SW 1271 (cell line): ENCODE measurements at regions not wholly inside any gene's neighbourhood (a gene's known extent, or its start where the extent isn't known, plus 50 kb on each side); places are given as distances from the start of the nearest gene placed in this dataset.
A peak's percentile ranks its signal among the peaks of the same experiment; 100 is the strongest.
"Not testable (repeated sequence)": the region's sequence is repeated elsewhere in the genome, so short reads cannot be mapped to it uniquely, and the experiment has no call there.

Experiments used
- DNase-seq, 2 experiments: peaks; one replicate each; lab custom pipeline; 2025; lab: John Stamatoyannopoulos, UW

DNA sequence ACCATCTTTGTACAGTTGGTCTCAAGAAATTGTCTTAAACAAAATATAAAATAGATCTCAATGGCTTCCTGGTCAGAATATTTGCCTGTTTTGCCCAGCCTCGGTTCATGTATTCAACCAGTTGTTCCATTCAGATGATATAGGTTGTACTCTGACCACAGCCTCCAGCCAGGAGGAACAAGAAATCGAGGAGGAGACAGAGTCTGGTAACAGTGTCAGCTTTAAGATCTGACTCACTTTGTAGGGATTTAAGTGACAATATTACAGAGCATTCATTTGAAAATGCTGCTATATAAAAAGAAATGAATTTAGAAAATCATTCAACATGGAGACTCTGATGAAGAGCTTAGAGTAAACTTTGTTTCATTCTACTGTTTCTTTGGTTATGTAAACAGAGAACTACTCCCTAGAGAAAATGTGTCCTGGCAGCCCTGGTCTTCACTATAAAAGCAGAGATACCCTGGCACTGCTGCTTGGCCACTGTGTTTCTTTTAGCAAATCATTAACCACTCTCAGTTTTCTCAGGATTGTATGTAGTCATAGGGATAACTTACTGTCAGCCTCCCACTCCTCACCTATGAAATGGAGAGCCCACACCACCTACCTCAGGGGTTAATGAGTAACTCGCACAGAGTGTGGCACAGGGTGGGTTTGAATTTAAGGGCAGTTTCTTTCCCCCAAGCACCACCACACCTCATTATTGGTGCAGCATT, 53.5 kb downstream of the PAGE2 start:
- no peak for DNase-seq

- DNase-seq = no peak
Observed at GRCh38 chrX:55142919-55143310, 54.1 kb downstream of the PAGE2 start.

DNA sequence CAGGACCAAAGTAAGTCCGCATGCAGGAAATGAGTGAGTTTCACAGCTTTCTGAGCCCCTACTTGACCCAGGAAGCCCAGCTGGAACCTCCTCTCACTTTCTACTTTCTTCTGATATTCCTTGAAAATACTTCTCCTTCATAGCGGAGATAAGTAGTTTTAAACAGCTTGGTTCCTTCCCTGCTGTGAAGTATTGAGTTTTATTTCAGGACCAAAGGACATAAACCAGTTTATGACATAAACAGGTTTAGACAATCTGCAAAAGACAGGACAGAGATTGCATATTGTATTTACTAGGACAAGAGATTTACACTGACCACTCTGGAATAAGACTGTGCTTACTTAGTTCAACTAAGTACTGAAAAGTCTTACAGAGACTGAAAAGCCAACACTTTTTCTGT, 54.8 kb downstream of the PAGE2 start:
- no peak for DNase-seq

DNA sequence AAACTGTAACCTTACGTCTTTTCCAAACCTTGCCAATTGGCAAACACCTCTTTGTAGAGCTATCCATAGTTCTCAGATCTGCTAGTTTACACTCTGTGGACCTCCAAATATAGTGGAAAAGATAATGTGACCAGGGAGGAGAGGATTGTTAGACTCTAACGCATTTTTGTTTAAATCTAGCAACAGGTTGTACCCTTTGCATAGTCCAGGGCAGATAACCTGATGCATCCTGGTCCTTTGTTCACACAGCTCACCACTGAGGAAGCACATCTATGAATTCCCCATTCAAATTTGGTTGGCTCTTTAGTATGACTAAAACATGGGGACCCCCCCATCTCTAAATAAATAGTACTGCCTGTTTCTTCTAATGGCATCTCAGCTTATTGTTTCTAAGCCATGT, 55.9 kb downstream of the PAGE2 start:
- DNase-seq = no peak

GRCh38 chrX:55149242-55149641, 60.4 kb downstream of the PAGE2 start:
- DNase-seq = no peak

- no peak for DNase-seq
Observed at GRCh38 chrX:55151199-55151598, 62.4 kb downstream of the PAGE2 start.

DNA sequence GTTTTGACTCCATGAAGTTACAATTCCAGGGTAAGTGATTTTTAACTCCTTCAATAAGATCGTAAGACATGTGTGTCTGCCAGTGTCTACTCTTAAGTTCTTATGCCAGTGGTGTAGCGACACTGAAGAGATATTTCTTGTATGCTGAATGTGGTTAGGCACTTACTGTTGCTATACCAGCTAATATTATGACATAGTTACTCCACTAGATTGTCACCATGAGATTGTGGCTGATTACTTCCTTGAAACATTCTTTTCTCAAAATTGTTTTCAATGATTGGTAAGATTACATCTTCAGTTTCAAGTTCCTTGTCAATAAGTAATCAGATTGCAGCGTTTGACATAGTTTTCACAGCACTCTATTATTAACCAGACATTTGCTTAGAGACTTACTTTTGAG, 60.6 kb upstream of the PAGE5 start:
- DNase-seq = no peak

DNA sequence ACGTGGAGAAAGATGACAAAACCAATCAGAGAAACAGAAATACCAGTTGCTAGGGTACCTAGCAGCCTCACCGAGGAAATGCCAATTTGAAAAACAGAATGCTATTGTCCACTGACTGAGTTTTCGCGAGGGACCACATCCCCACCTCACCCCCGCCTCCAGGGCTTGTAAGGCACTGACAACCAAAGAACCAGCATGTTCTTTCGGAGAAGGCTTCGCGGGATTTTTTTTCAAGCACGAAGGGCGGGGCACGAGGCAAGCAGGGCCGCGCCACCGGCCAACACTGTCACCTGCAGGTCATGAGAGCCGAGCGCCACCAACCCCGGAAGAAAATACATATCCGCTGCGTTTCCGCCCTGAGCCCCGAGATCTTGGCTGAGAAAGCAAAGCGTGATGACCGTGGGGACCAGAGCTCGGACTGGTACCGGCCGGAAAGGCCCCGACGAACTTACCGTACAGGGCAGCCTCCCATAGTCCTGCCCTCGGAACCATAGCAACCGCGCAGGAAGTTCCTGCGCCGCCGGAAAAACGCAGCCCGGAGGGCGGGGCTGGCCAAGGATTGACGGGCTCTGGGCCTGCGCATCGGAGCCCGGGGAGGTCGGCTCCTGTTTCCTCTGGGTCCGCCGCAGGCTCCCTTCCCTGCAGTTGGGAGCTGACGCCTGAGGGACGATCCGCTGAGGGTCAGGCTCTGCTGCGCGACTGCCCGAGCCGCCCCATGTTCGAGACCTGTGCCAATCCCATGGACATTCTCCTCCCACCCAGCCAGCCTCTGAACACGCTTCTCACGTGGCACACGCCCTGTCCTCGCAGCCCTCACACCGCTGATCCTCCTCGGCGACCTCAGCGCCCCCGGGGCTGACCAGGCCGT, 59.2 kb upstream of the PAGE5 start:
- DNase-seq = peak; percentile 71

DNA sequence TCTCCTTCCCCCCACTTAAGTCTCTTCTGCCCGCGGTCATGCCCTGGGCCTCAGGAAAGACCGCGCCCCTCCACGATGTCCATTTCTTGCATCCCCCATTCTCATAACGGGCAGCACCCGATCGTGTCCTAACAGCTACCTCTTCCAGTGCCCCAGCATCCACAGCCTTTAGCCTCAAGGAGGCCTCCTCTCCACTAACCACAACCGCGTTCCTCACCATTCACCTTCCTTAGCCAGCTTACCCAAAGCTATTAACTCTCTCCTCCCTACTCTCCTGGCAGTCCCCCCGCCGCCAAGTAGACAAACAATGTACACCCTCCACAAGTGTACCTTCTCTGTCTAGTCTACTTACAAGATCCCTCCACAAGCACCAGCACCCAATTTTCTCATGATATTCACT, 58.6 kb upstream of the PAGE5 start:
- no peak for DNase-seq

DNA sequence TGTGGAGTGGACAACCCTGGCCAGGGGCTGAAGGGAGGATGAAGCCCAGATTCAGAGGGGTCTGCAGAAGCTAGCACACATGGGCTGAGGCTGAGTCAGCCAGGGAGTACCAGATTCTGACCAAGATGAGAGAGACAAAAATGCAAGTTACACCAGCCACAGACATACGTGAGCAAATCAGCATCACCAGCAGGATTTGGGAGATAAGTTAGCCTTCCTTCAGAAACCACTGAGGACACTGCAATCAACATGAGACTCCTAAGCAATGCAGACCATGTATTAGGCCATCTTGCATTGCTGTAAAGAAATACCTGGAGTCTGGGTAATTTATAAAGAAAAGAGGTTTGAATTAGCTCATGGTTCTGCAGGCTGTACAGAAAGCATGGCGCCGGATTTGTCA, 57.0 kb upstream of the PAGE5 start:
- no peak for DNase-seq

- not testable (repeated sequence) for DNase-seq
Observed at GRCh38 chrX:55165026-55165425, 55.1 kb upstream of the PAGE5 start.

GRCh38 chrX:55167124-55167803, 52.9 kb upstream of the PAGE5 start:
- no peak for DNase-seq

- no peak for DNase-seq
Observed at GRCh38 chrX:55167901-55168300, 52.2 kb upstream of the PAGE5 start.

DNA sequence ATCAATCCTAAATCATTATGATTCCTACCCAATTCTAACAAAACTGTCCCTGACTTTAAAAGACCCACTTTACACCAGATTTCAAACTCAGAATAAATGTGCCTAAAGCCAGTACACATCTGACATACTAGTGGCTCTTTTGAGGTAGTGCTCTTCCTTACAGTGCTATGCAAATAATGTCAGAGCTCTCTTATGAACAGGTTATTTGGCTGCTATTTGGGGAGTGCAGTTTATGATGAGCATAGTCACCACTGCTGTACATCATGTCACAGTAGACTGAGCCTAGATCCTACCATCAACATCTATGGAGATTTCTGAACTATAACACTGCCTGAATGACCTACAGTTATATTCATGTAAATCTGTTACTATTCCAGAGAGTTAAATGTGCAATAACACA, 50.4 kb upstream of the PAGE5 start:
- DNase-seq = no peak
